ENCODE measurements at regions not wholly inside any gene's neighbourhood (a gene's known extent, or its start where the extent isn't known, plus 50 kb on each side); places are given as distances from the start of the nearest gene placed in this dataset.
"Not testable (repeated sequence)": the region's sequence is repeated elsewhere in the genome, so short reads cannot be mapped to it uniquely, and the experiment has no call there.

DNA sequence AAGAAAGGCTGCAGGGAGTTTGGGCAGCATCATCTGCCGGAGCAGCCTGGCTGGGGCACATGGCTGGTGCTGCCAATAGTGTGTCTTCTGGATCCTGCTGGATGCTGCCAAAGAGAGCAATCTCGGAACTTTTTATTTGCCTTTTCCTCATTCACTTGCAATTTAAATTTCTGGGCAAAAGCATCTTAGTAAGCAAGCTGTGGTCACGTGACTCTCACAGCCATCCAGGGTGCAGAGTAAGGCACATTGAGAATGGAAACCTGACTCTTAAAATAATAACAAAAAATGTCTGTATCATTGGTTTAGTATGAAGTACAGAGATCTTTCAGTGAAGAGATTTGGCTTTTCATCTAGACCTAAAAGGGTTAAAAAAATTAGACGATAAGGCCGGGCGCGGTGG lies 910.3 kb downstream of the STIM2 start:
- DNase-seq: no peak

GRCh38 chr4:27775156-27775555 lies 914.5 kb downstream of the STIM2 start:
- no peak for DNase-seq

- DNase-seq: no peak
Measured at GRCh38 chr4:27779827-27780226, 919.2 kb downstream of the STIM2 start.

DNA sequence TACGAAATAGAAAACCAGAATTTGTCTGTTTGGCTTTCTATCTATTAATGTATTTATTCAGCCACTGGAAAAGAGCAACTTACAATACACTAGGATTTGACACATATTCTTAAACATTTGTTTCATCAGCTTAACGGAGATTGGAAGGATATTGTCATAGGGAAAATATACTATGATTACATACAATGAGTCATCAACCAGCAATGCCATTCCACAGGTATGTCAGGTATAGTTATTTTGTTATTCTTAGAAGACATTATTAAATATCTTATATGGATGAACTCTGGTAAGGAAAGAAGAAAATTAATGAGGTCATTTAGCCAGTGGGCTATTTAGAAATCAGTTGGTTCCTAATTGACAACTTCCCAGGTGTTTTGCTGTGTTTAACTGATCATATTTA lies 926.6 kb downstream of the STIM2 start:
- no peak for DNase-seq

DNA sequence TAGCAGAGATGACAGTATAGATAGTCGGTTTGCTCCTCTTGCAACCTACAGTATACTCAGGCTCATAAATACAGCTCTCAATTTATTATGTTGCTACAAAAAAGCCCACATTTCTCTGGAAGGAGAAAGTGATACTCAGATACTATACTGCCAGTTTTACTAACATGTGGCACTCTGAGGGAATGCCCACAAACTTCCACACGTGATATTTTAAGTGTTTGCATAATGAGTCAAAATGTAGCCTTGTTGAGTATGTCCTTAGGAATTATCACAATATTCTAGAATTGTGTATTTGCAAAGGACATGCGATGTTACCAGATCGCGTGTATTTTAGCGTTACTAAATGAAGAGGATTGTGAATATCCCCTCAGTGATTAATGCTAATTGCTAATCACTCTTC lies 929.1 kb downstream of the STIM2 start:
- DNase-seq: no peak

DNA sequence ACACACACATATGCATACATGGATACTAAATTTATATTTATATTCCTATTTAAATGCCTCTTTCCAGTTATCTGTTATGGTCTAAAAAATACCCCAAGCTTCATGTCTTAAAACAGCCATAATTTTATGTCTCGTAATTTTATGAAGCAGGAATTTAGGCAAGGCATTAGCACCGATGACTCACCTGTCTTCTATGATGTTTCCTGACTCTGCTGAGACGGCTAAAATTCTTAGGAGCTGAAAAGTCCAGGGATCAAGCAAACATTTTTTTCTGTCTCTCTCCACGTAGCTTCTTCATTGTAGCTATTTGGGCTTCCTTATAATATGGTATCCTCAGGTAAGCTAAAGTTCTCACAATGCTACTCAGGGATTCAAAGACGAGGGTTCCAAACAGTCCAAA lies 930.3 kb downstream of the STIM2 start:
- no peak for DNase-seq

GRCh38 chr4:27791640-27792039 lies 931.0 kb downstream of the STIM2 start:
- DNase-seq: no peak

- no peak for DNase-seq
Measured at GRCh38 chr4:27807207-27807606, 946.6 kb downstream of the STIM2 start.

- DNase-seq: no peak
Measured at GRCh38 chr4:27811948-27812347, 951.3 kb downstream of the STIM2 start.

GRCh38 chr4:27813226-27813625 lies 952.6 kb downstream of the STIM2 start:
- DNase-seq: not testable (repeated sequence)

DNA sequence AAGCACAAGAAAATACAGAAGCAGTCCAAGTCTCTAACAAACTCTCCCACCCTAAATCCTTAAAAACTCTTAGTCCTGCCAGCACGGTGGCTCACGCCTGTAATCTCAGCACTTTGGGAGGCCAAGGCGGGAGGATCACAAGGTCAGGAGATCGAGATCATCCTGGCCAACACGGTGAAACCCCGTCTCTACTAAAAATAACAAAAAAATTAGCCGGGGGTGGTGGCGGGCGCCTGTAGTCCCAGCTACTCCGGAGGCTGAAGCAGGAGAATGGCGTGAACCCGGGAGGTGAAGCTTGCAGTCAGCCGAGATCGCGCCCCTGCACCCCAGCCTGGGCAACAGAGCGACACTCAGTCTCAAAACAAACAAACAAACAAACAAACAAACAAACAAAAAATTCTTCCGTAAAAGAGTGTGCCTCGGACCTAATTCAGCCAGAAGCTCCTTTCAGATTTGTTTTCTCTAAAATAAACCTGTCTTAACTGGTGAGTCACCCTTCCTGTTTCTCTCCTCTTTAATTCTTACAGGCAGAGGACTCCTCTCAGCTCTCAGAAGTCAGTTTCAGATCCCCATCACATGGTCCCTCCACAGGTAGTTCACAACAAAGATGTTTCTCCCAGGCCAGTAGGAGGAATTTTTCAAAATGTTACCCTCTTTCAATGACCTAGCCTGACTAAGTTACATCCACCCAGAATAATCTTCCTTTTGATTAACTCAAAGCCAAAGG lies 953.2 kb downstream of the STIM2 start:
- DNase-seq: not testable (repeated sequence)

DNA sequence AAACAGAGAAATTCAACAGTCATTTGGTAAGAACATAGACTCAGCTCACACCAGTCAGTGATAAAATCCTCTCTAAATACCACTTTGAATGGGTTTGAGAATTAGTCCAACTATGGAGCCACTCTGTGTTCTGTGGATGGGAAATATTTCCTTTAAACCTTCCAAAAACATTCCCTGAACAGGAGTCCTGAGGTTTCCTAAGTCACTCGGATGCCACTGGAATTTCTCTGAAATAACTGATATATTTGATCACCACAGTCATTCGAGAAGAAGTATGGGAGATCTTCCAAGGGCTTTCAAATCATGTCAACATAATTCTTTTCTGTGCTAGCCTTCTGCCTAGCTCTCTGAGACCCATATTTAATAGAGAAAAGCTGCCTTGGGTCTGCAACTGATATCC lies 958.6 kb downstream of the STIM2 start:
- no peak for DNase-seq

DNA sequence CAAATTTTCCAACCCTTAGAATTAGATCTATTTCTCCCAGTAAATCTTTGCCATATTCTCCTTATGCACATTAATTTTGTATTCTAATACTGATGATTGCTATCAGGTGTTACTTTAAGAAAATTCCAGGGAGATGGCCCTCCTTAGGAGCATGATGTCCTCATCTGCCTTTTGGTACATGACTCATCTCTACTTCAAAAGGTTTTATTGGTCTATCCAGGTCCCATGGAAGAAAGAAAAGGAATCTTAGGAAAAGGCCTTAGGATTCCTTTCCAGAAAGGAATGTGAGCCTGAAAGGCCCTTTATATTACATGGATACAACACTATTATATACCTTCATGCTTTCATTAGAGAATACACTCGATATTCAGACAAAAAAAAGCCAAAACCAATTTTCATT lies 968.2 kb downstream of the STIM2 start:
- DNase-seq: no peak

GRCh38 chr4:27830251-27830650 lies 969.6 kb downstream of the STIM2 start:
- DNase-seq: no peak

- no peak for DNase-seq
Measured at GRCh38 chr4:27835851-27836250, 975.2 kb downstream of the STIM2 start.

GRCh38 chr4:27836523-27836922 lies 975.9 kb downstream of the STIM2 start:
- DNase-seq: no peak

DNA sequence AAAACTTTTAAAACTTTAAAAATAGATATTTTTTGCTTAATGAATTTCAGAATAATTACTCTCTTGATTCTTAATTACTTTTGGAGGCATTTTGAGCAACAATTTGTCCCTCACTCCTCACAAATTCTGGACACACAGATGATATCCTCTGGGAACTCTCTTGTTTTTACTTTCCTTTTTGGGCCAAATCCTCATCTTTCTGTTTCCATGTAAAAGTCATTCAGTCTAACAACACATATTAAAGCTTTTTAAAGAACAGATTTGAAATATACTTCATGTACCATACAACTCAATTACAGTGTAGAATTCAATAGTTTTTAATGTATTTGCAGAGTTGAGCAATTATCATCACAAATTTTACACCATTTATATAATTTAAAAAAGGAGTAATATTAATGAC lies 983.1 kb downstream of the STIM2 start:
- DNase-seq: no peak

DNA sequence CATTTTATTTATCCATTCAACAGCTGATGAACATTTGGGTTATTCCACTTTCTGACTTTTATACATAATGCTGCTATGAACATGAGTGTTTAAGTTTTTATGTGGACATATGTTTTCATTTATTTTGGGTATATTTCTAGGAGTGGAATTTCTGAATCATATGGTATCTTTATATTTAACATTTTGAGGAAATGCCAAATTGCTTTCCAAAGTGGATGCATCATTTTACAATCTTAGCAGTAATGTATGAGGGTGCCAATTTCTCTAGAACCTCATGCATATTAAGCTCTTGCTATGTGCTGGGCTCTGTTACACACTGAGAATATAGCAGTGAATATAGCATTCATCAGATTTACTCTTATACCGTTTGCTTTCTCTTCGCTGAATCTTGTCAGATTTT lies 983.7 kb downstream of the STIM2 start:
- no peak for DNase-seq

- DNase-seq: no peak
Measured at GRCh38 chr4:27846951-27847350, 986.3 kb downstream of the STIM2 start.

- DNase-seq: no peak
Measured at GRCh38 chr4:27861381-27861787, 1000.7 kb downstream of the STIM2 start.

DNA sequence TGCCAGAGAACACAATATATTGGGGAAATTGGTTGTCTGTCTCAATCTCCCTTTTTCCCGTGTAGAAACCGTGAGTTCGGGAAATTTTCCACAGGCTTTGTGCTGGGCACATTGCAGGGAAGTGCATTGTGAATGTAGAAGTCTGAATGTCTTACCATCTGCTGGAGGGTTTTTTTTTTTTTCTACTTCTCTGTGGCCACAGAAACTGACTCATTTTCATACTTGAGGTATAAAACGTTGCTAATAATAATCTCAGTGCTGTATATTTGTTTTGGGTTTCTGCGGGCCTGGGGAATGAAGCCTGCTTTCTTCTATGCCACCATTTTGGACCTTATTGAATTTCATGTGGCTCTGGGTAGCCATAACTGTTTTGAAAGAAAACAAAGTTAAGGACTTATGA lies 1001.2 kb downstream of the STIM2 start:
- no peak for DNase-seq

DNA sequence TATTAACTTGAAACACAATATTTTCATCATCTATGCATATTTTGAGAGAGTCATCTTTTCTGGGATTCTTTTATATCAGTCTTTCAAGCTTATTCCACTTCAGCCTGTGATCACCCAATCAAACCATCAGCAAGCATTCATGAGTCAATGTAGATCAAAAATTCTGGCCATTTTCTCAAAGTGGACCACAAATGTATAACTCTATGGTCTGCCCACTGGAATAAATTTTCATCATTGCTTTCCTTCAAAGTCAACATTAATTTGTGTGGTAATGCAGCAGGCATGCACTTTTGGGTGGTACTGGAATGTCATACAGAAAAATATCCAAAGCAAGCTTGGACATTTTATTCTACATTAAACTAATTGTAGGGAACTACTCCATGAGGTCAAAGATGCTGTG lies 1013.0 kb downstream of the STIM2 start:
- DNase-seq: no peak

DNA sequence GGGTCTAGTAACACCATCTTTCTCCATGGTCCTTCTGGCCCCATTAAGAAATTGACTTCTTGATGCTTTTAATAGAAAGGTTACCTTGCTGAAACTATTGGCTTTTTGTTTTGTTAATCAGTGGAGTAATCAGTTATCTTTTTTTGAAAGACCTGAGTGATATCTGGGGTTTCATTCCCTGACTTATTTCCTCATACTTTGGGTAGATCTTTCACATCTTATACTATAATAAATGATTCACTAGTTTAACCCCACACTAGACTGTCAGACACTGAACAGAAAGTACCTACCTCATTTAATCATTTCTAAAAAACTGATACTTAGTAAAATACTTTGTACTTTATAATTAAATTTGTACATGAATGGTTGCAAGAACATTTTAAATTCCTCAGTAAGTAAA lies 1021.1 kb downstream of the STIM2 start:
- DNase-seq: no peak

GRCh38 chr4:27886120-27886519 lies 1025.5 kb downstream of the STIM2 start:
- DNase-seq: no peak

GRCh38 chr4:27887646-27888045 lies 1027.0 kb downstream of the STIM2 start:
- DNase-seq: no peak

DNA sequence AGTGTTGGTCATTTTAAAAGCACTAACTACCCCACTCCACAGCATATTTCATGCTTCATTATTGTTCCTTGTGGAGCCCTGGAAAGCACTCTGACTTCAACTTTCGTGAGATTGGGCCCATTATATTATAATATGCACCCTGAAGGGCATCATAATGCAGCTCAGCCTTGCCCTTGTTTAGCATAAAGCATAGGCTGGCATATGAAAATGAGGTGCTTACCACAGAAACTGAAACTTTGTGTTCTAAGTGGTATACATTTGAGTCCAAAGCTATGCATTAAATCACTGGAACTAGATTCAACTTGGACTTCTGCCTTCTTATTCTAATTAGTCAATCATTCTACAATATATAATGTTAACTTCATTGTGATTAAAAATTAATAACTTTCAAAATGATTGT lies 1027.9 kb downstream of the STIM2 start:
- DNase-seq: no peak

Data from NCI-H1930 (cell line).